Activated naive CD8-positive, alpha-beta T cell treated with anti-CD3 and anti-CD28 coated beads, Interleukin-2, amount 10 ng/mL, durations not matched to agents 7 days and 5 days (primary cell): ENCODE measurements at regions not wholly inside any gene's neighbourhood (a gene's known extent, or its start where the extent isn't known, plus 50 kb on each side); places are given as distances from the start of the nearest gene placed in this dataset.

Experiments used
- ATAC-seq: fragments of 150-1000 bp; cut with Tn5 transposase; one replicate; pipeline ENCODE4 v1.10.0; 2021; ENCODE audit warnings: low read depth, moderate library complexity
- POLR2A ChIA-PET: fragments of 350-600 bp; sonication (Branson Sonifier 250); formaldehyde crosslinking; loops from one replicate; lab custom pipeline; 2021; ENCODE audit warnings: antibody characterized with exemption; lab: Charles Lee
- DNase-seq: peaks from one replicate; pipeline ENCODE4 v3.0.0; 2021
- H3K27ac Mint-ChIP-seq: one replicate; pipeline ENCODE4 v1.8.0; 2022; ENCODE audit warnings: mild to moderate bottlenecking, mixed read lengths
- H3K27me3 Mint-ChIP-seq: one replicate; pipeline ENCODE4 v1.8.0; 2022; ENCODE audit warnings: mild to moderate bottlenecking, moderate library complexity, mixed read lengths
- H3K36me3 Mint-ChIP-seq: one replicate; pipeline ENCODE4 v1.8.0; 2021; ENCODE audit warnings: mild to moderate bottlenecking, mixed read lengths
- H3K4me1 Mint-ChIP-seq: one replicate; pipeline ENCODE4 v1.8.0; 2021; ENCODE audit warnings: mixed read lengths
- H3K4me3 Mint-ChIP-seq: one replicate; pipeline ENCODE4 v1.8.0; 2022; ENCODE audit warnings: mild to moderate bottlenecking, moderate library complexity, mixed read lengths
- H3K9me3 Mint-ChIP-seq: one replicate; pipeline ENCODE4 v1.8.0; 2021; ENCODE audit warnings: mixed read lengths

GRCh38 chr2:193894081-193894480, 1699.3 kb upstream of the TMEFF2 start:
- no peak for ATAC-seq
- POLR2A ChIA-PET, result no interaction called here
- no peak overlapping the region for H3K4me3 Mint-ChIP-seq
- H3K27ac Mint-ChIP-seq, result no peak overlapping the region
- no peaks in the 10 kb centered on the region for H3K4me1 Mint-ChIP-seq
- H3K9me3 Mint-ChIP-seq, result no peaks in the 10 kb centered on the region
- DNase-seq, result no peak
- H3K27me3 Mint-ChIP-seq, result no peaks in the 10 kb centered on the region
- no peaks in the 10 kb centered on the region for H3K36me3 Mint-ChIP-seq

- POLR2A ChIA-PET, result no interaction called here
- no peak overlapping the region for H3K4me3 Mint-ChIP-seq
These were observed 1696.3 kb upstream of the TMEFF2 start for GRCh38 chr2:193891023-193891422.

GRCh38 chr2:193885419-193885818, 1690.7 kb upstream of the TMEFF2 start:
- POLR2A ChIA-PET, result no interaction called here
- ATAC-seq (no peak), DNase-seq (no peak)
- Mint-ChIP-seq H3K9me3 (peaks cover 5% of the 10 kb centered on the region), H3K4me1 (no peaks in the 10 kb centered on the region), H3K36me3 (no peaks in the 10 kb centered on the region), H3K4me3 (no peak overlapping the region), H3K27me3 (no peaks in the 10 kb centered on the region), H3K27ac (no peak overlapping the region)

More at GRCh38 chr2:193891023-193891422, 1696.3 kb upstream of the TMEFF2 start:
- H3K9me3 Mint-ChIP-seq, result no peaks in the 10 kb centered on the region
- H3K4me1 Mint-ChIP-seq, result no peaks in the 10 kb centered on the region
- DNase-seq (no peak), ATAC-seq (no peak)
- H3K36me3 Mint-ChIP-seq, result no peaks in the 10 kb centered on the region
- no peak overlapping the region for H3K27ac Mint-ChIP-seq
- H3K27me3 Mint-ChIP-seq, result no peaks in the 10 kb centered on the region

- POLR2A ChIA-PET, result no interaction called here
- no peak overlapping the region for H3K27ac Mint-ChIP-seq
- no peaks in the 10 kb centered on the region for H3K36me3 Mint-ChIP-seq
These were observed 1689.1 kb upstream of the TMEFF2 start for GRCh38 chr2:193883820-193884219.

GRCh38 chr2:193876980-193877379, 1682.2 kb upstream of the TMEFF2 start:
- Mint-ChIP-seq H3K4me3 (no peak overlapping the region), H3K9me3 (peaks cover 6% of the 10 kb centered on the region), H3K4me1 (no peaks in the 10 kb centered on the region), H3K36me3 (no peaks in the 10 kb centered on the region), H3K27me3 (no peaks in the 10 kb centered on the region), H3K27ac (no peak overlapping the region)
- no peak for ATAC-seq
- POLR2A ChIA-PET, result no interaction called here
- DNase-seq, result no peak

More at GRCh38 chr2:193883820-193884219, 1689.1 kb upstream of the TMEFF2 start:
- ATAC-seq, result no peak
- Mint-ChIP-seq H3K4me3 (no peak overlapping the region), H3K4me1 (no peaks in the 10 kb centered on the region), H3K9me3 (peaks cover 7% of the 10 kb centered on the region), H3K27me3 (no peaks in the 10 kb centered on the region)
- no peak for DNase-seq

- DNase-seq, result no peak
- POLR2A ChIA-PET, result no interaction called here
These were observed 1674.8 kb upstream of the TMEFF2 start for GRCh38 chr2:193869564-193869963.

GRCh38 chr2:193868833-193869232, 1674.1 kb upstream of the TMEFF2 start:
- Mint-ChIP-seq H3K4me3 (no peak overlapping the region), H3K27me3 (no peaks in the 10 kb centered on the region), H3K9me3 (no peaks in the 10 kb centered on the region), H3K36me3 (no peaks in the 10 kb centered on the region), H3K27ac (no peak overlapping the region), H3K4me1 (no peaks in the 10 kb centered on the region)
- DNase-seq, result no peak
- ATAC-seq, result no peak
- POLR2A ChIA-PET, result no interaction called here

More at GRCh38 chr2:193869564-193869963, 1674.8 kb upstream of the TMEFF2 start:
- Mint-ChIP-seq H3K4me3 (no peak overlapping the region), H3K36me3 (no peaks in the 10 kb centered on the region), H3K27ac (no peak overlapping the region), H3K4me1 (no peaks in the 10 kb centered on the region), H3K9me3 (no peaks in the 10 kb centered on the region), H3K27me3 (no peaks in the 10 kb centered on the region)
- ATAC-seq, result no peak

- ATAC-seq, result no peak
- Mint-ChIP-seq H3K4me3 (no peak overlapping the region), H3K36me3 (no peaks in the 10 kb centered on the region), H3K9me3 (no peaks in the 10 kb centered on the region), H3K27ac (no peak overlapping the region), H3K4me1 (no peaks in the 10 kb centered on the region), H3K27me3 (no peaks in the 10 kb centered on the region)
- POLR2A ChIA-PET, result no interaction called here
- DNase-seq, result no peak
These were observed 1673.4 kb upstream of the TMEFF2 start for GRCh38 chr2:193868132-193868531.

- Mint-ChIP-seq H3K27ac (no peak overlapping the region), H3K4me3 (no peak overlapping the region), H3K27me3 (no peaks in the 10 kb centered on the region), H3K9me3 (no peaks in the 10 kb centered on the region), H3K4me1 (no peaks in the 10 kb centered on the region), H3K36me3 (no peaks in the 10 kb centered on the region)
- no peak for ATAC-seq
- no peak for DNase-seq
- POLR2A ChIA-PET, result no interaction called here
These were observed 1672.7 kb upstream of the TMEFF2 start for GRCh38 chr2:193867454-193867853.

- POLR2A ChIA-PET, result no interaction called here
- no peaks in the 10 kb centered on the region for H3K36me3 Mint-ChIP-seq
- no peaks in the 10 kb centered on the region for H3K4me1 Mint-ChIP-seq
- peaks cover 2% of the 10 kb centered on the region for H3K9me3 Mint-ChIP-seq
- H3K27me3 Mint-ChIP-seq, result no peaks in the 10 kb centered on the region
- no peak overlapping the region for H3K4me3 Mint-ChIP-seq
- ATAC-seq (no peak), DNase-seq (no peak)
- no peak overlapping the region for H3K27ac Mint-ChIP-seq
These were observed 1666.8 kb upstream of the TMEFF2 start for GRCh38 chr2:193861557-193861956.

GRCh38 chr2:193847991-193848390, 1653.3 kb upstream of the TMEFF2 start:
- no peak overlapping the region for H3K27ac Mint-ChIP-seq
- no peaks in the 10 kb centered on the region for H3K27me3 Mint-ChIP-seq

GRCh38 chr2:193847130-193847529, 1652.4 kb upstream of the TMEFF2 start:
- DNase-seq (no peak), ATAC-seq (no peak)
- no peaks in the 10 kb centered on the region for H3K27me3 Mint-ChIP-seq
- no peaks in the 10 kb centered on the region for H3K9me3 Mint-ChIP-seq
- no peaks in the 10 kb centered on the region for H3K36me3 Mint-ChIP-seq
- H3K4me1 Mint-ChIP-seq, result no peaks in the 10 kb centered on the region
- no peak overlapping the region for H3K27ac Mint-ChIP-seq
- H3K4me3 Mint-ChIP-seq, result no peak overlapping the region
- POLR2A ChIA-PET, result no interaction called here

More at GRCh38 chr2:193847991-193848390, 1653.3 kb upstream of the TMEFF2 start:
- ATAC-seq, result no peak
- POLR2A ChIA-PET, result no interaction called here
- H3K4me1 Mint-ChIP-seq, result no peaks in the 10 kb centered on the region
- no peak overlapping the region for H3K4me3 Mint-ChIP-seq
- H3K36me3 Mint-ChIP-seq, result no peaks in the 10 kb centered on the region
- H3K9me3 Mint-ChIP-seq, result no peaks in the 10 kb centered on the region
- no peak for DNase-seq

GRCh38 chr2:193845604-193846003, 1650.9 kb upstream of the TMEFF2 start:
- Mint-ChIP-seq H3K9me3 (no peaks in the 10 kb centered on the region), H3K36me3 (no peaks in the 10 kb centered on the region), H3K4me1 (no peaks in the 10 kb centered on the region), H3K4me3 (no peak overlapping the region), H3K27ac (no peak overlapping the region), H3K27me3 (no peaks in the 10 kb centered on the region)
- POLR2A ChIA-PET, result no interaction called here
- DNase-seq (no peak), ATAC-seq (no peak)

- no peak overlapping the region for H3K4me3 Mint-ChIP-seq
- H3K36me3 Mint-ChIP-seq, result no peaks in the 10 kb centered on the region
- no peaks in the 10 kb centered on the region for H3K27me3 Mint-ChIP-seq
- no peak for ATAC-seq
- no peak for DNase-seq
- POLR2A ChIA-PET, result no interaction called here
- H3K27ac Mint-ChIP-seq, result no peak overlapping the region
- H3K4me1 Mint-ChIP-seq, result no peaks in the 10 kb centered on the region
- no peaks in the 10 kb centered on the region for H3K9me3 Mint-ChIP-seq
These were observed 1648.9 kb upstream of the TMEFF2 start for GRCh38 chr2:193843675-193844074.
